ENCODE measurements at regions not wholly inside any gene's neighbourhood (a gene's known extent, or its start where the extent isn't known, plus 50 kb on each side); places are given as distances from the start of the nearest gene placed in this dataset.
"Not testable (repeated sequence)": the region's sequence is repeated elsewhere in the genome, so short reads cannot be mapped to it uniquely, and the experiment has no call there.

DNA sequence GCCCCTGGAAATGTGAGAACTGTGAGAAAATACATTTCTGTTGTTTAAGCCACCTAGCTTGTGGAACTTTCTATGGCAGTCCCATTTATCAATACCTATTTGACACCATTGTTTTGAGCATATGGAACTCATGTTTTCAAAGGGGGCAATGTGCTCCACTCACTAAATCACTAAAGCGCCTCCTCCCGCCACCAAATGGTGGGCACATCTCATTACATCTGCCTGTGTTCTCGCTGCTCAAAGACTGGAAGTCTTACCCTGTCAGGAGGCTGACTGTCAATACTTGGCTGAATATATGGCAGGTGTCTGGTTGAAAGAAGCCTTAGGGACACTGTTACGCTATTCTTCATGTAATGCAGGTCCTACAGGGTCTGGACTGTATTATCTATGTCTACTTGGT lies 767.7 kb downstream of the TSN start:
- DNase-seq: no peak

- DNase-seq: no peak
These were observed 768.5 kb downstream of the TSN start for GRCh38 chr2:122523981-122524380.

DNA sequence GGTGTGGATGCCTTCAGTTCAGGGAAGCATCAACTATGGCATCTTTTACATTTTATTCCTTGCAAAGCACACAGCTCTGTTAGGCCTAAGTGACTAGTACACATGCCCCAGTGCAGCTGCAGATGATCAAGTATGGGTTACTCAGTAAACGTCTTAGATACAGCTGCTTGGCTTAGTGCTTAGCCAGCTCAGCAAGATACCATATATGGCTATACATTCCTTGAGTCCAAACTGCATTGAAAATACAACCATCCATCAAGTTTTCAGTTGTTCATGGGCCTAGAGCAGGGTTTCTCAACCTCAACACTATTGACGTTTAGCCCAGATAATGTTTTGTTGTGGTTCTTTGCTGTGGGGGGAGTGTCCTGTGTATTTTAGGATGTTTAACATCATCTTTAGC lies 769.9 kb downstream of the TSN start:
- no peak for DNase-seq

- DNase-seq: no peak
These were observed 772.6 kb downstream of the TSN start for GRCh38 chr2:122528061-122528460.

DNA sequence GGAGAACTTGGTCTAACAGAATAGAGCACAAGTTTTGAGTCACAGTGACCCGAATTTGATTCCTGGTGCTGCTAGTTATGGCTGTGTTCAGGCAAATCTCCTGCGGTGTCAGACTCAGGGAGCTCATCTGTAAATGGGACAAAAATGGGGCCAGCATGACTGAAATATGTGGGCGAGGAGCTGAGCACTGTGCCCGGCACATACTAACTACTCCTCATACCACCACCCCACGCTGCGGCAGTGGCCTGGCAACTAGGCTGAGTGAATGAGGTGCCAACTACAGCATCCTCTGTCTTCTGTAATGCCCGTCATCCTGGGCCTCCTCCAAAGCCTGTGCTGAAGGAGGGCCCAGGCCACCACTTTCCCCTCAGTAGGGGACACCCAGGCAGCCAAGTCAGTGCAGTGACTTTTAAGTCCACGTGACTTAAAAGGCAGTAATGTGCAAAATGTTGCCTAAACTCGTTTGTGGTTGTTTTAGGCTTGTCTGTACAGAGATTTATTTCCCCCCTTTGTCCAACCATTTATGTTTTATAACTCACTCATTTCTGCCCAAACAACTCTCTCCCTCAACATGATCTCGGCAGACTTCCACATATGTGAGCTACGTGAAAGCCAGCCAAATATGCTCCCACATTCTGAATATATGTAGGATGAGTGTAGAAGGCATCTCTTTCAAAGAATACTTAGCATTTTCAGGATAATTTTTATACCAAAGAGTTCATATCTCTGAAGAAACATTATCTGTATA lies 773.7 kb downstream of the TSN start:
- DNase-seq: no peak

DNA sequence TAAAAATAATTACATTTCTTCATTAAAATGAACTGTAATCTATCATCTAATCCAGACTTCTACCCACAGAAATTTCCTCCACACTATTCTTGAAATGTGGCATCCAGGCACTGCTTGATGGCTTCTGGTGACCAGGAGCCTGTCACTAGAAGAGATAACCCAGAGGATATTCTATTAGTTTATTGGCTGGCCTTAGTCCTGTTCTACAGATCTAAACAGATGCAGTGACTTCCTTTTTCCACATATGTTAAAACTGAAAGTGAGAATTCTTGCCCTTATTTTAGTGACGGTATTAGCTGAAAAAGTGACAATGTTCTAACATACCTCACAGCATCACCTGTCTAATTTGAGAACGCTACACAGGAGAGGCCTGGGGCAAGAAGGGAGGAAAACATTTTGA lies 775.4 kb downstream of the TSN start:
- no peak for DNase-seq

DNA sequence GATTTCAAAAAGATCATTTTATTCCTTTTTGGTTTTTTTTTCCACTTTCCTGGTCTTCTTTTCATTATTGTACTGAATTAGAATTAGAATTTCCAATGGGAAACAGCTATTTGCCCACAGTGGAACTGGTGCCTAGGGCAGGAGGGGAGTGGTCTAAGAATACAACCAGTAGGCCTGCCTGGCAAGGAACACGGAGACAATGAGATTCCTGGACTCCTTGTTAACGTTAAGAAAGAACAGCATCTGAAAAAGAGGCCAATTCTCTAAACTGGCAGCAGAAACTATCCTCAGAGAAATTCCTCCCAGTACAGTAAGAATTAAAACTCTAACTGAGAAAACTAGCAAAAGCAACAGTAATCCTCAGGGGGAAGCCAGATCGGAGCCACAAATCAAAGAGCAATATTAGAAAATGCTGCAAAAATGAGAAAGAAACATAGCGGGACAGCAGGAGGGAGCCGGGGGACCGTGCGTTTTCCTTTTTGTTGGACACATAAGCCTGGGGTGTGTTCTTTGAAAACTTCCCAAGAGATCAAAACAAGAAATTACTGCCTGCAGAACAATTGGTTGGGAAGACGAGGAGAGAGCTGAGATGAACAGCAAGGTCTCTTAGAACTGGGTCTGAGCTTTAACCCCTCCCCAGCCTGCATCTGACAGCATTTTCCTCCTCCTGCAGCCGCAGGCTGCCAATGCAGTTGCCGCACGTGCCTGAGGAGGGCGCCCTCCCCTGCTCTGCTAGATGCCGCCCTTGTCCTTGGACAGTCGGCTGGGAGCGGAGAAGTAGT lies 776.0 kb downstream of the TSN start:
- DNase-seq: no peak

DNA sequence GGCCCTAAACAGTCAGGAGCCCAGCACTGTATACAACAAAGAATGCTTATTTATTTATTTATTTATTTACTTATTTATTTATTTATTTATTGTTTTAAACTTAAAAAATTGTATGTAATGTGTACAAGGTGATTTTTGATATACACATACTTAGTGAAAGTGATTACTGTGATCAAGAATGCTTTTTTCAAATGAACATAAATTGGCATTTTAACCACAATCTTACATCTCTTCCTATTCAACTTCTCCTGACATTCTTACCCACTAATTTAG lies 776.6 kb downstream of the TSN start:
- DNase-seq: no peak

DNA sequence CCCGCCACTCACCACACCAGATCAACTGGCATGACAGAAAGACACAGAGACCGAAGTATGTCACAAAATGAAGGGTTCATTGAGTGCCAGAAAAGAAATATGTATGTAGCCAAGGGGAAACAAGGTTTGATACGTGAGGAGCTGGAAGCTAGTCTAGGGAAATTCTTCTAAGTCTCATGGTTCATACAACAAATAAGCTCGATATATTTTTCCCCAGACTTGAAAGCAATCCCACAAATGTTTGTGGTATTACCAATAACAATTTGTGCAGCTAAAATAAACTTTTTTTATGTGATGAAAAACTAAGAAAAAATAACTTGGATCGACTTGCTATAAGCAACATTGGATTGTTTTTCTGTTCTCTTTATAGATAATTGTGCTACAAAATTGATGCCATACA lies 777.0 kb downstream of the TSN start:
- DNase-seq: no peak

- DNase-seq: no peak
These were observed 780.6 kb downstream of the TSN start for GRCh38 chr2:122535960-122536505.

DNA sequence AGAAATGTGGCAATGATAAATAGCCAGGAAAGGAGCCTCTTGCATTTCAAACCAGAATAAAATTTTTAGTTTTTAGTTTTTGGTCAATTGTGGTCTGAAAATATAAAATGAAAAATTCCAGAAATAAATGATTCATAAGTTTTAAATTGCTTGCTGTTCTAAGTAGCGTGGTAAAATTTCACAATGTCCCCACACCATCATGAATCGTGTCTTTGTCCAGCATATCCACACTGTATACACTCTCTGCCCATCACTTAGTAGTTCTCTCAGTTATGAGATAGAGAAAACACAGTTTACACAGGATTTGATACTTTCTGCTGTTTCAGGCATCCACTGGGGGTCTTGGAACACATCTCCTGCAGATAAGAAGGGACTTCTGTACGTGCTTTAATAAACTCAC lies 783.9 kb downstream of the TSN start:
- no peak for DNase-seq

GRCh38 chr2:122539920-122540319 lies 784.5 kb downstream of the TSN start:
- DNase-seq: no peak

DNA sequence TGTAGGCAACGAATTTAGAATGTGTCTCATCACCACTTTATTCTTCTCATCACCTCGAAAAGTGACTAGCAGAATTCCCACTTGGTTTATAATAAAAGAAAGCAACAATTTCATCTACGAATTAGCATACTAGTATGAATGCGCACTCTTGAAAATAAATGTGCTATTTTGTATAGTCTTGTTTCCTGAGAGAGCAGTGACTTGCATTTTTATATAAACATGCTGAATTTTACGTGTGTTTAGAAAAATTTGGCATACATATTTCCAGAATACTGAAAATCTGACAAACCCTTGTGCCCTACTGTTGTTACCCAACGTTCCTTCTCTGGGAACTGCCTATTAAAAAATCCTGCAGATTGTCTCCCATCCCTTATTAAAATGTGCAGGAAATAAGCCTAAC lies 786.8 kb downstream of the TSN start:
- no peak for DNase-seq

GRCh38 chr2:122542646-122543045 lies 787.2 kb downstream of the TSN start:
- no peak for DNase-seq

- no peak for DNase-seq
These were observed 788.4 kb downstream of the TSN start for GRCh38 chr2:122543815-122544214.

DNA sequence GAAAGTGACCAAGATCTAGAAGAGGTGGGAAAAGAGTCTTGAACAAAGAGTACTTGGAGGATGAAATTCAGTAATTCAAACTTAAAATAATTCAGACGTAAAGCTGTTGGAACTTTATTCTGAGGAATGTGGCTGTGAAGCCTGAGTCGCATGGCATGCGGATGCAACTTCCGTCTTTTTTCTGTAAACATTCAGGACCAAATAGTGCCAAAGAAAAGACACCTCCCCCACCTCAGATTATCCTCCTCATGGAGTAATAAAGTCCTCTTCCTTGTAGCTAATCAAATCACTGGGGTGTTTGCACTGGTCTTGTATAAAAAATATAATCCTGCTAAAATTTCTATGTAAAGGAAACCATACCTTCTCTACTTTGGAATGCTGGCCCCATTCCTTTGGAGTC lies 790.4 kb downstream of the TSN start:
- no peak for DNase-seq

DNA sequence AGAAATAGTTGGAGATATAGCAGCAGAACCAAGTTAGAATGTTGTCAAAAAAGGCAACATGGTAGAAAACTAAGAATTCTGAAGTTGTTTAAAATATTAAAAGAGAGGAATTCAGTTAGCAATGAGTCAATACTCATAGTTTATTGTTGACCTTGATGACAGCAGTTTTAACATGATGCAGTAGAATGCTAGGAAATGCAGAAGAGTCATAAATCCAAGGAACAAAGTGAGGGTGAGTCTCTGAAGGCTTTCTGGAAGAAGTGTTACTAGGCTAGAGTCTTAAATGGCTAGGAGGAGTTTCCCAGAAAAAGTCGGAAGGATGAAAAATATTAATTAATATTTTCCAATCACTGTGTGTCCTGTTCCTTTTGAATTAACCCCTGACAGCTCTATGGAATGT lies 807.3 kb downstream of the TSN start:
- DNase-seq: no peak

GRCh38 chr2:122563781-122564180 lies 808.3 kb downstream of the TSN start:
- DNase-seq: no peak

DNA sequence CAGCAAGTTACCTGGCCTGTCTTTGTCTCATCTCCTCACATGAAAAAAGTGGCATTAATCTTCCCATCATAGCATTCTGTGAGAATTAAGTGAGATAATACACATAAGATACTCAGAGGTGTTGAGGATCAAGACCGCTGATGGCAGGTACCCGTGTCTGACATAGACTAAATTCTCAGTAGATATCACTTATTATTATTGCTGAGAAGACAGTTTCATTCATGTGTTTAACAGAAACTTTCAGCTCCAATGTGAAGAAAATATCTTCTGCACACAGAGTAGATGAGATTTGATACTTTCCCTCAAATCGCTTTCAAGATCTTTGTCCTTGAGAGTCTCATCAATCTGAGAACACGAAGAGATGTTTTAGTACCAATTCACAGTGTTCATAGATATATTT lies 809.4 kb downstream of the TSN start:
- DNase-seq: no peak

DNA sequence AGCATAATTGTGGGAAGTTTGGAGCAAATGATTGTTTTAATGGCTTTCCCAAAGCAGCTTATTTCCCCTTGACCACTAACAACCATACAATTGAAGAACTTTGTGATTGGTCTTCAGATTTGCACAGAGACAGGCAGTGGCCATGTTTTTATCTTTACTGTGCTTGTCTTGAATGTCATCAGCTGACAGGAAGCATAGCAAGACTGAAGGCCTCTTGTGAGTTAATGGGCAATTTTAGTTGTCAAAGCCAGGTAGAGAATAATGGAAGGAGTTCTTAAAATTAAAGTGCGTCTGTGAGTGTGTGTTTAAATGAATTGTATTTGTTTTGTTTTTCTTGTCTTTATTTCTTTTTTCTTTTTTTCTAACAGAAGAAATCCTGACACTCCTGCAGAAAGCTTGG lies 809.9 kb downstream of the TSN start:
- no peak for DNase-seq

GRCh38 chr2:122570641-122571040 lies 815.2 kb downstream of the TSN start:
- DNase-seq: no peak

DNA sequence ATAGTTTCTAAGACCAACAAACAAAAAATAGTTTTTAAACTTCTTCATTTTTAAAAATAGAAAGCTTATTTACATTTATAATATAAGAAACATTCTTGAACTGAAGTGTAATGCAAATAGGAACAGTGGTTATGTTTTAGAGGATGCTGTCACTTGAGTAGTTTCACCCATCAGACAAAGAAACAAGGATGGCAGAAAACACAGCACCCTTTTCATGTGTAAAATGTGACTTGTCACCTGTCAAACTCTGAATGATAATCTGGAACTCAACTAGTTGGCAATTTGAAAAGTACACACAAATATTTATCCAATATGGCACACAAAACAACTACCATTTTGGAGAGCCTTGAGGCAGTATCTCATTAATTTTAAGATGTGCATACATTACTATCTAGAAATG lies 816.0 kb downstream of the TSN start:
- not testable (repeated sequence) for DNase-seq

DNA sequence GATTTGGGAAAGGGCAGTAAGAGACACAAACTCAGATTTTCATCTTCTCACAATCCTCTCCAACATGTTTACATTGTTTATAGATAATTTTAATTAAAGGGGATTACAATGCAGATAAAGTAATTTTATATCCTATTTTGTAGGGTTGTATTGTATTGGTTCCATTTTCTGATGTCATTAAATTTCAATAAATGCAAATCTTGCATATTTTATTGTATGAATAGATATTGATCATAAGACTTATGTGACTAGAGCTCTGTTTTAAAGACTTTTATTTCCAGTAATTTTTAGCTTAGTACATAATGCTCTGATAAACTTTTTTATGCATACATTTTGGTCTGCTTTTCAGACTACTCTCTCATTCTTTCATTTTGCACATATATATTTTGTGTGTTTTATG lies 819.6 kb downstream of the TSN start:
- DNase-seq: no peak

DNA sequence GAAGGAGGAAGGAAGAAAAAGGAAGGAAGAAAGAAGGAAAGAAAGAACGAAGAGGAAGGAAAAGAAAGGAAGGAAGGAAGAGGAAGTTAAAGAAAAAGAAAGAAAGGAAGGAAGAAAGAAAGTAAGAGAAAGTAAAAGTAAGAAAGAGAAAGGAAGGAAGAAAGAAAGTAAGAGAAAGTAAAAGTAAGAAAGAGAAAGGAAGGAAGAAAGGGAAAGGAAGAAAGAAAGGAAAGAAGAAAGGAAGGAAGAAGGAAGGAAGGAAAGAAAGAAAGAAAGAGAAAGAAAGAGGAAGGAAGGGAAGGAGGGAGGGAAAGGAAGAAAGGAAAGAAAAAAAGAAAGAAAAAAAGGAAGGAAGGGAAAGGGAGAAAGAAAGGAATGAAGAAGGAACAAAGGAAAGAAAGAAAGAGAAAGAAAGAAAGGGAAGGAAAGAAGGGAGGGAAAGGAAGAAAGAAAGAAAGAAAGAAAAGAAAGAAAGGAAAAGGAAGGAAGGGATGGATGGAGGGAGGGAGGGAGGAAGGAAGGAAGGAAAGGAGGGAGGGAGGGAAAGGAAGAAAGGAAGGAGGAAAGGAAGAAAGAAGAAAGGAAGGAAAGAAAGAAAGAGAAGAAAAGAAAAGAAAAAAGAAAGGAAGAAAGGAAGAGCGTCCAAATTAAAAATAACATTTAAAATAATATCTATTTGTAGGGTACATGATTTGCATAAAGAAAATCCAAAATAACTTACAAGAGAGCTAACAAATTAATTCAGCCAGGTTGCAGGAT lies 827.9 kb downstream of the TSN start:
- no peak for DNase-seq

Data from NCI-H1417 treated with DMSO at 0.1 percent for 48 hours (cell line).